Fibroblast of mammary gland (primary cell): ENCODE measurements at regions not wholly inside any gene's neighbourhood (a gene's known extent, or its start where the extent isn't known, plus 50 kb on each side); places are given as distances from the start of the nearest gene placed in this dataset.
"Not testable (repeated sequence)": the region's sequence is repeated elsewhere in the genome, so short reads cannot be mapped to it uniquely, and the experiment has no call there.

ENCODE experiments used
- DNase-seq: peaks from one replicate; pipeline ENCODE4 v3.0.0-alpha.2; 2010; ENCODE audit warnings: low read depth
- H3K4me3 ChIP-seq: 2 replicates; pipeline ENCODE4 v1.5.1; 2011; ENCODE audit warnings: low read depth, mild to moderate bottlenecking, low read length, moderate library complexity; ENCODE audit not compliant: control insufficient read depth
- CTCF ChIP-seq: conservative IDR thresholded peaks from 2 replicates; pipeline ENCODE4 v1.5.1; 2011; ENCODE audit warnings: low read depth, low read length, inconsistent platforms; ENCODE audit not compliant: control insufficient read depth, insufficient read depth

- TF ChIP-seq CTCF = no peak
- no peak overlapping the region for H3K4me3 ChIP-seq
- no peak for DNase-seq
Measured at GRCh38 chr3:76311941-76312340, 526.6 kb upstream of the ZNF717 start.

GRCh38 chr3:76315906-76316305 is 530.6 kb upstream of the ZNF717 start:
- DNase-seq, H3K4me3 ChIP-seq: not testable (repeated sequence)

- no peak for DNase-seq
- TF ChIP-seq CTCF = no peak
Measured at GRCh38 chr3:76321614-76322013, 536.3 kb upstream of the ZNF717 start.

GRCh38 chr3:76324101-76324500 is 538.8 kb upstream of the ZNF717 start:
- no peak overlapping the region for H3K4me3 ChIP-seq
- TF ChIP-seq CTCF = no peak
- no peak for DNase-seq

More at GRCh38 chr3:76321614-76322013, 536.3 kb upstream of the ZNF717 start:
- no peak overlapping the region for H3K4me3 ChIP-seq

GRCh38 chr3:76345878-76346277 is 560.5 kb upstream of the ZNF717 start:
- no peak overlapping the region for H3K4me3 ChIP-seq
- no peak for TF ChIP-seq CTCF
- no peak for DNase-seq

- DNase-seq = no peak
- TF ChIP-seq CTCF = no peak
- no peak overlapping the region for H3K4me3 ChIP-seq
Measured at GRCh38 chr3:76346690-76347089, 561.3 kb upstream of the ZNF717 start.

GRCh38 chr3:76349715-76350480 is 564.5 kb upstream of the ZNF717 start:
- no peak for TF ChIP-seq CTCF
- no peak for DNase-seq
- no peak overlapping the region for H3K4me3 ChIP-seq
